HG03097 (cell line): ENCODE measurements at regions not wholly inside any gene's neighbourhood (a gene's known extent, or its start where the extent isn't known, plus 50 kb on each side); places are given as distances from the start of the nearest gene placed in this dataset.
A peak's percentile ranks its signal among the peaks of the same experiment; 100 is the strongest.

ENCODE experiments used
- ATAC-seq: cut with Tn5 transposase; IDR thresholded peaks from one replicate; pipeline ENCODE4 v1.9.1; 2021; ENCODE audit not compliant: unreplicated experiment, low FRiP score

DNA sequence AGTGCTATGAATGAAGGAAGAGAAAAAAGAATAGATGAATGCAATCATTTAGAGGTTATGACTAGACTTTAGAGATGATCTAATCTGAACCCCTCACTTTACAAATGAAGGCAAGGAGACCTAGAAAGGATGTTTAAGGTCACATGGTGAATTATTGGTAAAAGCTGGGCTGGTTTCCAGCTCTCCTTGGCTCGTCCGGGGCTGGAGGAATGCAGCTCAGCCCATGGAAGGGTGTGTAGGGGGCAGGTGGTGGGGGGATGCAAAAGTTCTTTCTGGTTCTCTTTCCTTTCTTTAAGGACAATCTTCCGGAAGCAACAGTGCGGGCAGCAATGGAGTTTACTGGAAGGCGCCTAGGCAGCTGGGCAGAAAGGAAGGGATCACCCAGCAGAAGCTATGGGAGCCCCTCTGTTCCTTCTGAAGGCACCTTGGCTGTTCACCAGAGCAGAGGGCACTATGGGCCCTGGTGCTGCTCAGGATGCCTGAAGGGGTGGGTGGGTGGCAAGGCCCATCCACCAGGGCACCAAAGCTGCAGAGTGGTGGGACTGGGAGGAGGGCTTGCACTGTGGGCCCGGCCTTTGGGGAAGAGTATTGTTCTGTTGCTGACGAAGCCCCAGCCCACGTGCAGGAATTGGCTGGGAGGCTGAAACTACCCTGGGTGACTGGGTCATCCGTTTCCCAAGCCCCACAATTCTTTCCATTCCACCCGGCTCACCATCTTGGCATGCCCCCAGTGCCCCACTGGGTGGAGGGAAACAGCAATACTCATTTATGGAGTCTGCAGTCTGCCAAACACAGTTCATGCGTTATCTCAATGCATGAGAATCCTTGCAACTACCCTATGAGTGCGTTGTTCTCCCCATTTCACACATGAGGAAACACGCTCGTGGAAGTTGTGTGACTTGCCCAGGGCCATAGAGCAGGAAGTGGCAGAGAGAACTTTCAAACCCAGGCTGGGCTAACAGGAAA is 78.2 kb downstream of the IRF2BPL start:
- ATAC-seq: no peak

DNA sequence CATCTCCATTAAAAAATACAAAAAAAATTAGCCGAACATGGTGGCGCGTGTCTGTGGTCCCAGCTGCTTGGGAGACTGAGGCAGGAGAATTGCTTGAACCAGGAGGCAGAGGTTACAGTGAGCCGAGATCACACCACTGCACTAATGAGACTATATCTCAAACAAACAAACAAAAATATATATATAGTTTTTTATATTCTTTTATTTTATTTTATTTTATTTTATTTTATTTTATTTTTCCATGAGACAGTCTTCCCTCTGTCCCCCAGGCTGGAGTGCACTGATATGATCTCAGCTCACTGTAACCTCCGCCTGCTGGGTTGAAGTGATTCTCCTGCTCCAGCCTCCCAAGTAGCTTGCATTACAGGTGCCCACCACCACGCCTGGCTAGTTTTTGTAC is 79.5 kb downstream of the IRF2BPL start:
- no peak for ATAC-seq

DNA sequence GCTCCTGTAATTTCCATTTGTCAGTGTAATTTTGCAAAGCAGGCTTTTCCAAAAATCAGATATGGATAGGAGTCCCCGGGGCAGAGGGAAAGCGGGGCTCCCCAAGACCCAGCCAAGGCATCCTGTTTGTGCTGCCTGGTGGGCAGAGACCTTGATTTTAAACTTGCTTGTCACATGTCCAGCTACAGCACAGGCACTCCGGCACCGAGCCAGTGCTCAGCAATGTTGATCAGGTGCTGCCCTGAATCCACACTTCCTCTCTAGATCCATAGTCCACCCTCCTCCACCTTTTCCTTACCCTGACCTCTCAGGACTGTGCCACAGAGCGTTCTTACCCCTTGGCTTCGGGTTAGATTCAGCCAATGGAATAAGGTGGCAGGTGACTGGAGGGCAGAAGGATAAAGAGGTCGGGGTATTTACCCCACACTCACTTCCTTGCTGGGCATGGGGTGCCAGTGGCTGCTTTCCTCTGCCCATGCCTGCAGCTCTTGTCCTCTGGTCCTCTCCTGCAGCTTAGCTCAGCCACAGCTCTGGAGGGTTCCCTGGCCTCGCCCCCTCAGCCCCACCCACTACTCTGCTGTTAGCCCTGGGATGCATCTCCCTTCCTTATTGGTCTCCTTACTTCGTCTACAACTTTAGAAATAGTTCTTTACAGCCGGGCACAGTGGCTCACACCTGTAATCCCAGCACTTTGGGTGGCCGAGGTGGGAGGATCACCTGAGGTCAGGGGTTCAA is 80.1 kb downstream of the IRF2BPL start:
- no peak for ATAC-seq

DNA sequence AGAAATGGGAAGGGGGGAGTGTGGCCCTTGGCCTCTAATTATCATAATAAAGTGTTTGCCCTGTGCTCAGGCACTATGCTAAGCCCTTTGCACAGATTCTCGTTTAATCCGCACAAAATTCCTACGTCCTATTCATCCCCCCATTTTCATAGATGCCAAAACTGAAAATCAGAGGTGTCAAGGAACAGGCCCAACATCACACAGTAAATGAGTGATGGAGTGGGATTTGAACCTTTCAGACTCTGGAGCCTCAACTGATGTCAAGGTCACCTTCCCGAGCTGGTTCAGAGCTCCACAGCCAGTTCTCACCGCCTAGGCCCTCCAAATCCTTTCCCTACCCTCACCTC is 80.7 kb downstream of the IRF2BPL start:
- no peak for ATAC-seq

DNA sequence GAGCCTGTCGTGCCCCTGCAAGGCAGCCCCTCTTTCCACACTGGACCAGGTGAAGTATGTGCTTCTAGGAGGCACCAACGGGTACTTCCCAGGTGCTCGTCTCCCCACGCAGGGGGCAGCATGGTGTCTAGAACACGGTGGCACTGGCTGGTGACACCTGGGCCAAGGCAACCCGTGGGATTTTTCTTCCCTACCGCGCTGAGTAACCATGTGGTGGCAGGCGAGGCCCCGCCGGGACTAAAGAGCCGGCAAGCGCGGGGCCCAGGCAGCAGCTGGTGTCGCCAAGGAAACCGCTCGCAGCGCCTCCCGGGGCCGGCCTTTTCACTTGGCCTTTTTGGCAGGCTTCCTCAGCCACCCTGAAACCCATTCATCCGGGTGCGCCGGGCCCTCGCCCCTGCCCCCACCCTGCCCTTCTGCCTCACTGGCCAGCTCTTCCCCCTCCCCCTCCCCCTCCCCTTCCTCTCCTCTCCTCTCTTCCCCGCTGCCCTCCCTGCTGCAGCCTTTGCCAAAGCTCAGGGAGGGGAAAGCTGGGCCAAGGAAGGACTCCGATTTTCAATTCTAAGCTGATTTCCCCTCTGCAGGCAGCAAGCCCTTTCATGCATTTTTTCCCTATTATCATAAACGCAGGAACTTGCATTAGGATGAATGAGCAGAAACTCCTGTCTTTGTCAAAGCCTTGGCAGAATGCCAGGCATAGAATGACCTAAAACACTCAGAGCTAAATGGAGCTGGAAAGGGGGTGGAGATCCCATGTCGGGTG is 81.2 kb downstream of the IRF2BPL start:
- peak; percentile 74 for ATAC-seq

DNA sequence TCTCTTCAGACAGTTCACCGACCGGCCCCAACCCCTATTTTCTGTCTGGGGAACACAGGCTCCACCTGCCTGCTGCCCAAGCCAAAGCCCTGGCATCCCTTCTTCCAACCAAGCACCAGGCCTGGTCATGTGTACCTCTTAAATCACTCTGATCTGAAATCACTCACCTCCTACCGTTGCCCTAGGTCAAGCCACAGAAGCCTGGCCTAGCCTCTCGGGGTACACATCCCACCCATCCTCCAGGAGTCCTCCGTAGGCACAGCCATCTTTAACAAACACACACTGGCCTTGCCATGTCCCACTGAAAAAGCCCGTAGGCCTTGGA is 81.8 kb downstream of the IRF2BPL start:
- no peak for ATAC-seq

DNA sequence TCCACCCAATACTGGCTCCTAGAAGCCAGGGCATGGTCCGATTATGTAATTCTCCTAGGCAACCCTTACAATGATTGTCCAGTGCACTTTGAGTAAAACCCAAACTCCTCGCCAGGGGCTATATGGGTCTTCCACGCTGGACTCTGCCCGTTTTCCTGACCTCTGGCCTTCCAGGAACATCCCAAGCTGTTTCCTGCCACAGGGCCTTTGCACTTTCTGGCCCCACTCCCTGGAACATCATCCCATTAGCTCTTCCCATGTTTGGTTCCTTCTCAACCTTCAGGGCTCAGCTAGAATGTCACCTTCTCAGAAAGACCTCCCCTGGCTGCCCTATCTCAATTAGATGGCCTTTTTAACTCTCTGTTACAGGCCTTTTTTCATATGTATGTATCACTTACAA is 85.4 kb downstream of the IRF2BPL start:
- ATAC-seq: no peak

DNA sequence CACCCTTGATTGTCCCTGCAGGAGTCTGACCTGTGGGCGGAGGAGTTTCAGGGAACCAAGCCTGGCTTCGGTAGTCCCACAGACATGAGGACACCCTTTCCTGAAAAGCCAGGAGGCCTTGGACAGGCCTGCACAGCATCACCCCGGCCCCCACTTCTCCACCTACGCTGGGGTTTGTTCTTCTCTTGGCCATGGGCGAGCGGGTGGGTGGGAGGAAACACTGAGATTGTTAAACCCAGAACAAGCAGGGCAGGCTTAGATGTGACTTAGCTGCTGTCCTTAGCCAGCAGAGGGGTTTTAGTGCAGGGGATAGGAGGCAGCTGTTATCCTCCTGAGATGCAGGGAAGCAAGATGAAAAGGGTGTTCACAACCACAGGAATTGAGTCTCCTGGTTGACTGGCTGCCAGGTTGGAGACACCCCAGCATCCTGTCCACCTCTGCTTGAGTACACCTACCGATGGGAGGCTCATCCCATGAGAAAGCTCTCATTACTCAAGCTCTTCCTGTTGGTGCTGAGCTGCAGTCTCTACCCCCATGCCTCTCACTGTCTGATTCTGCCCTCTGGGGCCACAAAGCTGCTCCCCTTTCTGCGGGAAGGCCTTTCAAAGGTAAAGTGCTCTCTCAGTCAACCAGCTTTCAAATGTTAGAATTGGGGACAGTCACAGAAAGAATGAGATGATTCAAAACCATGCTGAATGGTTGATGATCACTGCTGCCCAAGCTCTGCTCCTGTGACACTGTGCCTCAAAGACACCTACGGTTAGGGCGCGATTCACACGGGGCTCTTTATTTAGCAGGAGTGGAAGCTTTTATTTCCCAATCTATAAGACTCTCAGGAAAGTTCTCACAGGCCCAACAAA is 86.3 kb downstream of the IRF2BPL start:
- no peak for ATAC-seq

DNA sequence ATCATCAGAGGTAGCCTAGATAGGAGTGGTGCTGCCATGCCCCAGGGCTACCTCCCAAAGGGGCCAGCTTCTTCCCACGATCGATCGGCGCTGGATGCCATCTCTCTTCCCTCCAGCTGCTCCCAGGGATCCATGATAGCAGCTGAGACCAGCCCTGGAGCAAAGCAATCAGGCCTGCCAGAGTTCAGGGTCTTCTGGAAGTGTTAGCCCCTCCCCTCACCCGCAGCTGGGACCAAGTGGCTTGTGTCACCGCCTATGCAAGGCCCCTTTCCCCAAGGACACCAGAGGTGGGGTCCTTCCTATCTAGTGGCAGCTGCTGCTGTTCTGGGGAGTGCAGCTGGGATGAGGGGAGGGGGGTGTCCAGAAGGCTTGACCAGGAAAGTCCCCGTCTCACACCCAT is 87.0 kb downstream of the IRF2BPL start:
- no peak for ATAC-seq

DNA sequence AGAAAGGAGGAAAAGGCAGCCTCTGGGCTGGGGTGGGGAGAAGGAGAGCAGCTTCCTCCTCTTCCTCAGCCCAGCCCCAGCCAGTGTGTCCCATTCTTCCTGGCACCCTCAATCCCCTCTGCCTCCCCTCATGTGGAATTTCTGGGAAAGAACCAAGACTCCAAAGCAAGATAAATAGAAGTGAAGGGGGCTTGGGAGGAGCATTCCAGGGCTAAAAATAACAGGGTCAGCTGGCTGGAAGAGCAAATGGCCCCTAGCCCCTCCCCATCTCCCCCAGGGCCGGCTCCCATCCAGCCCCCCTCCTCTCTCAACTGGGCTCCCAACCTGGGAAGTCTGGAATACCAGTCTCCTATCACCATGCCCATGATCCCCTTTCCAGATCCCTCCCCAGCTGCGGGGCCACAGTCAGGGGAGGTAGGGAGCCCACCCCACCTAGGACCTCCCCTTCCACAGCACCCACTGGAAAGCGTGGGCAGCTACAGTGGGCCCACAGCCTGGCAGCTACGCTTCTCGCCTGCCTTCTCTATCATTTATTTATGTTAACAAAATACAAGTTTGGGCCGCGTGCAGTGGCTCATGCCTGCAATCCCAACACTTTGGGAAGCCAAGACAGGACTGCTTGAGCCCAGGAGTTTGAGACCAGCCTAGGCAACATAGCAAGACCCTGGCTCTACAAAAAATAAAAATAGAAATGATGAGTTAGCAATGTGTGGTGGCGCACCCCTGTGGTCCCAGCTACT is 88.3 kb downstream of the IRF2BPL start:
- ATAC-seq: no peak

DNA sequence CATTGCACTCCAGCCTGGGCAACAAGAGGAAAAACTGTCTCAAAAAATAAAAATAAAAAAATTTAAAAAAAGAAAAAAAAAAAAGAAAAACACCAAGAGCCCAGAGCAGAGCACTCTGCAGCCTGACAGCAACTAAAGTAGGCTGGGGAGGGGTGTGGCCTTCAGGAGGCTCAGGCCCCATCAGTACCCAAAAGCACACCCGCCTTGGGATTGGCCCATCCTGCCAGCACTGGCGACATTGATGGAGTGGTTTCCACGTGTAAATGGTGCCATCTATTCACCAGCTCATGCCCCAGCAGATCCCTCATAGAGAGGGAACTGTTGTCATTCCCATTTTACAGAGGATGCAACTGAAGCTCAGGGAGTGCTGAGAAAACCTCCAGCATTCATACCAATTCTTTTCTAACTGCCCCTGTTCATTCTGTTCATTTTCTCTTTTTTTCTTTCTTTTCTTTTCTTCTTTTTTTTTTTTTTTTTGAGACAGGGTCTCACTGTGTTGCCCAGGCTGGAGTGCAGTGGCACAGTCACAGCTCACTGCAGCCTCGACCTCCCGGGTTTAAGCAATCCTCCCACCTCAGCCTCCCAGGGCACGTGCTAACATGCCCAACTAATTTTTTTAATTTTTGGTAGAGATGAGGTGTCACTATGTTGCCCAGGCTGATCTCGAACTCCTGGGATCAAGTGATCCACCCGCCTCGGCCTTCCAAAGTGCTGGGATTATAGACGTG is 89.3 kb downstream of the IRF2BPL start:
- no peak for ATAC-seq

DNA sequence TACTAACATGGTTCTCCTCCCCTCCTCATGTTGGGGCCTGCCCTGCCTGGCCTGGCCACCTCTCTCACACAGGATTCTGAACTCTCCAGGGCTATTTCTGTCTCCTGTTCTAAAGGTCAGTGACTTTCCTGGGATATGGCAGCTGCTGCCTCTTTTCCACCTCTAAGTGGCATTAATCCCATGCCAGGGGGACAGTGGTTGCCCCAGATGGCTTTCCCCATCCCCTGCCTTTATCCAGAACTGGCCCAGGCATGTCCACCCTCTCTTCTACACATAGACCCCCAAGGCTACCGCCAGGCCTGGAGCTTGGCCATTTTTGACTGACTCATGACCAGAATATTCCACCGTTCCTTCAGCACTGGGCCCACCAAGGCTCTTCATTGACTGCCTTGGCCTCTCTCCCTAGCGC is 90.4 kb downstream of the IRF2BPL start:
- no peak for ATAC-seq

DNA sequence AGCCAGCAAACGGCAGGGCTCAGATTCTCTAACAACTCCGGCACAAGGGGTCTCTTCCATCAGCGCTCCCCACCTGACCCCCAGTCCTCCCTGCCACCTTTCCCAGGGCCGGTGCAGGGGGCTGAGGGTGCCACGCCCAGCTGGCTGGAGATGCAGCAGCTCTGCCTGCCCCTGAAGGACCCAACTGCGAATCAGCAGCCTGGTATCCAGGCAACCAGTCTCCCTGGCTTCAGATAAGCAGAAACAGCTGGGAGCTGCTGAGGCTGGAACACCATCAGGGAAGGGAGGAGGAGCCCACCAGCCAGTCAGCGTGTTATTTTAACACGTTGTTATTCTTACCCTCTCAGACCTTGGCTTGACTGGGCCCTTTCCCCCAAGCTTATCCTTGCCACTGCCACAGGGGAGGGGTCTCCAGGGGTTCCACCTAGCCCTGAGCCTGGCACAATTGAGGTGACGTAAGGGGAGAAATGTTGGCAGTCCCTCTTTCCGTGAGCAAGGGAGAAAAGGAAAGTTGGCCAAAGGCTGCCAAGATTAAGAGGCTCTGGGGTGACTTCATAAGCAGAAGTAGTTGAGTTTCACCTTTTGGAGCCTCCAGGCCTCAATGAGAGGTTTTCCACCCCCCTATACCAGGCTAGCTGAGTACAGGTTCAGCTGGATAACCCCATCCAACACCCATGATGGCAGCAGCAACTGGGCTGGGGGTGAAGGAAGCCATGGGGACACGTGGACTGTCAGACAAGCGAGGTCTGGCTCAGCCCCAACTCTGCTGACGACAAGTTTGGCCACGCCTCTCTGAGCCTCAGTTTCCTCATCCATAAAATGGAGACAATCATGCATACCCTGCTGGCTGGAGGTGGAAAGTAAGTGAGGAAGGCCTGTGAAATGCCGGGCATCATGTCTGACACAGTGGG is 91.1 kb downstream of the IRF2BPL start:
- ATAC-seq: no peak

DNA sequence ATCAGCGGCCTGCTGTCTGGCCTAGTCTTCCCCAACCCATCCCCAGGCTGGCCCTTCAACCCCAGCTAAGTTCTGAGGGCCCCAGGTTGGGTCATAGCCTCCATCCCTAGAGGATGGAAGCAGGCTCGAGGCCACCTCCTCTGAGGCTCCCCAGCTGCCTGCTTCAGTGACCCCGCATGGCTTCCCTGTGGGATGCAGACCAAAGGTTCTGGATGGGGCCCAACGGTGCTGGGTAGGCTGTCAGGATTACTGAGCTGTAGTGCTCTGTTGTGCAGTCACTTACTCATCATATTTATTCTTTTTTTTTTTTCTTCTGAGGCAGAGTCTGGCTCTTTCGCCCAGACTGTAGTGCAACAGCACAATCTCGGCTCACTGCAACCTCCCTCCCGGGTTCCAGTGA is 92.0 kb downstream of the IRF2BPL start:
- no peak for ATAC-seq

DNA sequence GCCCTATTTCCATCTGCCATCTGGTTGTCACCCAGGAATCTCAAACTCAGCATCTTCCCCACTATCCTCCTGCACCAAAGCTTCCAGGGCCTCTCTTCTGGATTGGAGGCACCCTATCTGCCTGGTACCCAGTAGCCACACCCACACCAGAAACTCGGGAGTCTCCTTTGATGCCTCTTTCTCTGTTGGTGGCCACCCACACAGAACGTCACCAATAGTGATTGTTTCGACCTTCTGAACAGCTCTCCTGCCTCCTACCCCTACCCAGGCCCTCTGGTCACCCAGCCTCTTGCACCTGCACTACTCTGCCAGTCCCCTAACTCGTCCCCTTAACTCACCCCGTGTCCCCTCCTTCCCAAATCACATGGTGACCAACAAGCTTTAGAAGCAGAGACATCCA is 95.0 kb downstream of the IRF2BPL start:
- ATAC-seq: no peak

DNA sequence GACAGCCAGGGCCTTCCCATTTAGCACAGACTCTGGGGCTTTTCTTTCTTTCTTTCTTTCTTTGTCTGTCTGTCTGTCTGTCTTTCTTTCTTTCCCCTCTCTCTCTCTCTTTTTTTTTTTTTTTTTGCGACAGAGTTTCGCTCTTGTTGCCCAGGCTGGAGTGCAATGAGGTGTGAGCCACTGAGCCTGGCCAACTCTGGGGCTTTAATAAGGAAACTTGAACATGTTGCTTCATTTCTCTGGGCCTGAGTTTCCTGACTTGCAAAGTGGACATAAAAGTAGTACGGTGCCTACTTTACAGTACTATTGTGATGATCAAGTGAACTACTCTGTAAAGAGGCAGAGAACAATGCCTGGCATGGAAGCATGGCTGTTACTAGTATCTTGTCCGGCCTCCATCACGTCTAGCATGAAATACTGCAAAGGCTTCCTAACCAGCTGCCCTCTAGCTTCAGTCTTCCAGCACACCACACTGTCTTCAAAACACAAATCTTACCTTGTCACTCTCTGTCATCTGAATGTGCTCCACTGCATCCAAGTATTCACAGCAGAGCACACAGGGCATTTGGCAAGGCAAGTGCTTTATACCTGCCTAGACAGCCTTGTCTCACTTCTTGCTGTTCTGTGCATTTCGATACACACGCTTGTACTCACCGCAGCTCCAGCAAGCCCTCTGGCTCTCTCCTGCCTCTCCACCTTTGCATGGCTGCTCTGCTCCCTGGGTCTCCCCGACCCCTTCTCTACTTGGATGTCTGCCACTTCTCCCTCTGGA is 96.7 kb downstream of the IRF2BPL start:
- no peak for ATAC-seq

DNA sequence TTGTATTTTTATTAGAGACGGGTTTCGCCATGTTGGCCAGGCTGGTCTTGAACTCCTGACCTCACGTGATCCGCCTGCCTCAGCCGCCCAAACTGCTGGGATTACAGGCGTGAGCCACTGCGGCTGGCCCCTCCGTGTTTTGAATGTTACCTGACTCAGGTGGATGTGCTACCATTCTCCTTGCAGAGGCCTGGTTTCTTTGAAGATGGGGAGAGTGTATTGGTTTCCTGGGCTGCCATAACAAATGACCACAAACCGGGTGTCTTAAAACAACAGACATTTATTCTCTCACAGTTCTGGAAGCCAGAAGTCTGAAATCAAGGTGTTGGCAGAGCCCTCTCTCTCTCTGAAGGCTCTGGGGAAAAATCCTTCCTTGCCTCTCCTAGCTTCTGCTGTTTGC is 98.0 kb downstream of the IRF2BPL start:
- no peak for ATAC-seq
